Chondrocyte (in vitro differentiated cells): ENCODE measurements at regions not wholly inside any gene's neighbourhood (a gene's known extent, or its start where the extent isn't known, plus 50 kb on each side); places are given as distances from the start of the nearest gene placed in this dataset.
A peak's percentile ranks its signal among the peaks of the same experiment; 100 is the strongest.
"Not testable (repeated sequence)": the region's sequence is repeated elsewhere in the genome, so short reads cannot be mapped to it uniquely, and the experiment has no call there.

Source experiments
- DNase-seq: peaks from one replicate; pipeline ENCODE4 v3.0.0; 2021; ENCODE audit warnings: mixed read lengths, low spot score
- H3K27ac Mint-ChIP-seq: one replicate; pipeline ENCODE4 v1.8.0; 2021; ENCODE audit warnings: mild to moderate bottlenecking, moderate library complexity, mixed read lengths; ENCODE audit not compliant: unreplicated experiment
- H3K27me3 Mint-ChIP-seq: 2 replicates; pipeline ENCODE4 v1.8.0; 2021; ENCODE audit warnings: low read depth, mixed read lengths
- H3K36me3 Mint-ChIP-seq: 2 replicates; pipeline ENCODE4 v1.8.0; 2021; ENCODE audit warnings: low read depth, mixed read lengths
- H3K4me1 Mint-ChIP-seq: 2 replicates; pipeline ENCODE4 v1.8.0; 2021; ENCODE audit warnings: low read depth, mild to moderate bottlenecking, mixed read lengths
- H3K4me3 Mint-ChIP-seq: one replicate; pipeline ENCODE4 v1.8.0; 2021; ENCODE audit warnings: mild to moderate bottlenecking, moderate library complexity, mixed read lengths; ENCODE audit not compliant: unreplicated experiment
- H3K9me3 Mint-ChIP-seq: 2 replicates; pipeline ENCODE4 v1.8.0; 2021; ENCODE audit warnings: low read depth, mixed read lengths
- CTCF ChIP-seq: fragments of 200-600 bp; sonication (generic); IDR thresholded peaks from 2 replicates; pipeline ENCODE4 v1.5.0; 2021; ENCODE audit warnings: antibody characterized with exemption, mild to moderate bottlenecking, moderate library complexity

- peaks cover 79% of the 10 kb centered on the region for H3K4me1 Mint-ChIP-seq
- H3K27ac Mint-ChIP-seq, result peak overlapping the region; percentile 91
- H3K27me3 Mint-ChIP-seq, result no peaks in the 10 kb centered on the region
- no peaks in the 10 kb centered on the region for H3K36me3 Mint-ChIP-seq
- DNase-seq, result no peak
- H3K9me3 Mint-ChIP-seq, result peaks cover 6% of the 10 kb centered on the region
- TF ChIP-seq CTCF, result peak; percentile 17
- no peak overlapping the region for H3K4me3 Mint-ChIP-seq
Observed at GRCh38 chr6:139982195-139982594, 607.7 kb upstream of the CITED2 start.

- Mint-ChIP-seq H3K4me3 (no peak overlapping the region), H3K9me3 (peaks cover 6% of the 10 kb centered on the region), H3K27ac (peak overlapping the region; percentile 91), H3K27me3 (no peaks in the 10 kb centered on the region), H3K4me1 (peaks cover 82% of the 10 kb centered on the region), H3K36me3 (no peaks in the 10 kb centered on the region)
- DNase-seq, result no peak
- TF ChIP-seq CTCF, result no peak
Observed at GRCh38 chr6:139981768-139982181, 607.3 kb upstream of the CITED2 start.

- Mint-ChIP-seq H3K4me1 (peaks cover 84% of the 10 kb centered on the region), H3K9me3 (peaks cover 7% of the 10 kb centered on the region), H3K36me3 (peaks cover 1% of the 10 kb centered on the region), H3K4me3 (no peak overlapping the region), H3K27me3 (no peaks in the 10 kb centered on the region), H3K27ac (peak overlapping the region; percentile 91)
- TF ChIP-seq CTCF, result no peak
- no peak for DNase-seq
Observed at GRCh38 chr6:139981066-139981624, 606.7 kb upstream of the CITED2 start.

- DNase-seq, H3K27me3 Mint-ChIP-seq, H3K4me3 Mint-ChIP-seq, H3K36me3 Mint-ChIP-seq: not testable (repeated sequence)
- peak overlapping the region; percentile 91 for H3K27ac Mint-ChIP-seq
- H3K4me1 Mint-ChIP-seq, result peaks cover 87% of the 10 kb centered on the region
- peaks cover 11% of the 10 kb centered on the region for H3K9me3 Mint-ChIP-seq
Observed at GRCh38 chr6:139980631-139981030, 606.2 kb upstream of the CITED2 start.

- no peak for TF ChIP-seq CTCF
- peaks cover 9% of the 10 kb centered on the region for H3K9me3 Mint-ChIP-seq
- no peak for DNase-seq
- no peaks in the 10 kb centered on the region for H3K27me3 Mint-ChIP-seq
- H3K4me1 Mint-ChIP-seq, result peaks cover 86% of the 10 kb centered on the region
- peaks cover 2% of the 10 kb centered on the region for H3K36me3 Mint-ChIP-seq
- H3K4me3 Mint-ChIP-seq, result no peak overlapping the region
- peak overlapping the region; percentile 95 for H3K27ac Mint-ChIP-seq
Observed at GRCh38 chr6:139979021-139979725, 604.7 kb upstream of the CITED2 start.
